ENCODE measurements at regions not wholly inside any gene's neighbourhood (a gene's known extent, or its start where the extent isn't known, plus 50 kb on each side); places are given as distances from the start of the nearest gene placed in this dataset.

GRCh38 chr6:134640229-134640628 lies 309.7 kb downstream of the ALDH8A1 start:
- Histone ChIP-seq H3K27me3 (replicated peaks in 1 of 4; ENCODE audit: control insufficient read depth in 3 of 4, extremely low read depth in 1 of 4, insufficient read depth in 3 of 4, low read length in 3 of 4) (no peaks in the 10 kb centered on the region), H4K8ac (ENCODE audit: extremely low read depth, insufficient read depth, low read length) (no peak overlapping the region), H3K9me3 (ENCODE audit: insufficient read depth in 2 of 2, low read depth in 1 of 2, low read length in 1 of 2) (no peaks in the 10 kb centered on the region), H3K4me3 (ENCODE audit: extremely low read depth in 1 of 4, insufficient read depth in 2 of 4, low read depth in 3 of 4, low read length in 4 of 4) (no peak overlapping the region), H3K18ac (ENCODE audit: extremely low read depth, low read length) (no peak overlapping the region), H2AFZ (ENCODE audit: low read length) (no peak overlapping the region), H2BK120ac (replicated peaks; ENCODE audit: low read depth, low read length) (no peak overlapping the region), H3K23ac (ENCODE audit: insufficient read length) (no peak overlapping the region), H2BK15ac (ENCODE audit: low read length) (no peak overlapping the region), H3K9ac (replicated peaks in 1 of 4; ENCODE audit: extremely low read depth in 1 of 4, low read depth in 3 of 4, low read length in 3 of 4) (no peak overlapping the region), H2BK20ac (ENCODE audit: low read length) (no peak overlapping the region), H3K79me2 (ENCODE audit: control insufficient read depth in 1 of 2, insufficient read depth in 2 of 2, low read length in 2 of 2) (no peaks in the 10 kb centered on the region), H2BK5ac (ENCODE audit: low read depth, low read length) (no peak overlapping the region), H3K27ac (ENCODE audit: low read depth, low read length) (no peak overlapping the region), H3K4me1 (replicated peaks in 1 of 4; ENCODE audit: control insufficient read depth in 3 of 4, insufficient read depth in 4 of 4, low read length in 3 of 4) (peaks cover 0 to 6% (median 0%) of the 10 kb centered on the region in 4 experiments; a peak in 3 of 7 replicates), H2AK5ac (ENCODE audit: low read depth, low read length) (no peak overlapping the region), H3K4ac (replicated peaks; ENCODE audit: insufficient read length, low read depth, low read length) (no peak overlapping the region), H4K5ac (ENCODE audit: insufficient read length, low read depth, low read length) (no peak overlapping the region), H3K79me1 (ENCODE audit: low read depth, low read length) (no peaks in the 10 kb centered on the region), H4K20me1 (replicated peaks in 1 of 2; ENCODE audit: control insufficient read depth in 1 of 2, insufficient read depth in 2 of 2, low read length in 2 of 2) (no peaks in the 10 kb centered on the region), H3K4me2 (ENCODE audit: insufficient read depth in 1 of 2, low read depth in 2 of 2, low read length in 2 of 2) (no peak overlapping the region), H4K91ac (replicated peaks; ENCODE audit: insufficient read length, low read length) (no peak overlapping the region), H2BK12ac (ENCODE audit: low read depth, low read length) (no peak overlapping the region), H3K23me2 (ENCODE audit: low read depth, low read length) (no peaks in the 10 kb centered on the region), H3K36me3 (ENCODE audit: control insufficient read depth in 2 of 4, insufficient read depth in 4 of 4, low read length in 3 of 4) (no peaks in the 10 kb centered on the region), H3K14ac (ENCODE audit: insufficient read length) (no peak overlapping the region), H3K56ac (replicated peaks; ENCODE audit: insufficient read length, low read depth, low read length) (no peak overlapping the region)
- no peak for TF ChIP-seq CBX5 (IDR thresholded peaks at IDR 0.05; ENCODE audit: low read depth, low read length)
- TF ChIP-seq SIRT6 (IDR thresholded peaks at IDR 0.05; ENCODE audit: low read length): no peak
- no peak for TF ChIP-seq GTF2F1 (IDR thresholded peaks at IDR 0.05; ENCODE audit: borderline replicate concordance, low read depth, low read length)
- TF ChIP-seq RXRA (IDR thresholded peaks at IDR 0.05; ENCODE audit: insufficient read depth, low read depth, low read length): no peak
- TF ChIP-seq SP2 (IDR thresholded peaks at IDR 0.05; ENCODE audit: low read length): no peak
- TF ChIP-seq KDM4A (IDR thresholded peaks at IDR 0.05; ENCODE audit: low read depth, low read length, severe bottlenecking): no peak
- TF ChIP-seq POLR2AphosphoS5 (IDR thresholded peaks at IDR 0.05; ENCODE audit: low read depth, low read length): no peak
- TF ChIP-seq CBX8 (IDR thresholded peaks at IDR 0.05; ENCODE audit: borderline replicate concordance, low read depth, low read length): no peak
- no peak for TF ChIP-seq YY1 (IDR thresholded peaks at IDR 0.05; ENCODE audit: low read depth, low read length)
- DNase-seq (ENCODE audit: low read depth in 1 of 2, low spot score in 2 of 2): no peak
- no peak for FAIRE-seq
- CTCF ChIA-PET (ENCODE audit: partially characterized antibody): interaction anchor here (0.5 to 3.0 kb wide), 80 partner anchors 8 to 694 kb away, joined by 3 to 34 read pairs (median 4); partner anchors contain the start of gene SGK1
- 93% methylated on average over 4 of the region's 4 CpGs; no CpG with 5 or more reads in 1 of the 2 experiments for WGBS, 2 experiments (ENCODE audit: extremely low coverage in 1 of 2, insufficient coverage in 1 of 2, insufficient read length in 1 of 2, insufficient replicate concordance in 2 of 2, low coverage in 1 of 2, low lambda C conversion rate in 2 of 2, missing lambda C conversion rate in 1 of 2)
- POLR2A ChIA-PET (ENCODE audit: partially characterized antibody): interaction anchor here (1.5 kb wide), 1 partner anchor 466 kb away, joined by 9 read pairs; no protein-coding TSS in a partner anchor
